ENCODE measurements at regions not wholly inside any gene's neighbourhood (a gene's known extent, or its start where the extent isn't known, plus 50 kb on each side); places are given as distances from the start of the nearest gene placed in this dataset.

GRCh38 chr16:75804368-75804767 lies 78.1 kb upstream of the CPHXL start:
- TF ChIP-seq, protein P1, sequence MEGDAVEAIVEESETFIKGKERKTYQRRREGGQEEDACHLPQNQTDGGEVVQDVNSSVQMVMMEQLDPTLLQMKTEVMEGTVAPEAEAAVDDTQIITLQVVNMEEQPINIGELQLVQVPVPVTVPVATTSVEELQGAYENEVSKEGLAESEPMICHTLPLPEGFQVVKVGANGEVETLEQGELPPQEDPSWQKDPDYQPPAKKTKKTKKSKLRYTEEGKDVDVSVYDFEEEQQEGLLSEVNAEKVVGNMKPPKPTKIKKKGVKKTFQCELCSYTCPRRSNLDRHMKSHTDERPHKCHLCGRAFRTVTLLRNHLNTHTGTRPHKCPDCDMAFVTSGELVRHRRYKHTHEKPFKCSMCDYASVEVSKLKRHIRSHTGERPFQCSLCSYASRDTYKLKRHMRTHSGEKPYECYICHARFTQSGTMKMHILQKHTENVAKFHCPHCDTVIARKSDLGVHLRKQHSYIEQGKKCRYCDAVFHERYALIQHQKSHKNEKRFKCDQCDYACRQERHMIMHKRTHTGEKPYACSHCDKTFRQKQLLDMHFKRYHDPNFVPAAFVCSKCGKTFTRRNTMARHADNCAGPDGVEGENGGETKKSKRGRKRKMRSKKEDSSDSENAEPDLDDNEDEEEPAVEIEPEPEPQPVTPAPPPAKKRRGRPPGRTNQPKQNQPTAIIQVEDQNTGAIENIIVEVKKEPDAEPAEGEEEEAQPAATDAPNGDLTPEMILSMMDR (conservative IDR thresholded peaks at IDR 0.05; ENCODE audit: low read depth in 2 of 2): no peak
- no peak for TF ChIP-seq EZH2phosphoT487 (IDR thresholded peaks at IDR 0.05; ENCODE audit: unreplicated experiment)
- TF ChIP-seq CREB1 (CRISPR knock-in tag; IDR thresholded peaks at IDR 0.05; ENCODE audit: low read depth): no peak
- TF ChIP-seq EZH2 (IDR thresholded peaks at IDR 0.05; ENCODE audit: low read depth, unreplicated experiment): no peak
- TF ChIP-seq POLR2AphosphoS5 (IDR thresholded peaks at IDR 0.05; ENCODE audit: low read depth): no peak
- no peak for TF ChIP-seq NANOG (IDR thresholded peaks at IDR 0.05; ENCODE audit: borderline replicate concordance)
- no peak for TF ChIP-seq STAT1 (IDR thresholded peaks at IDR 0.05; ENCODE audit: unreplicated experiment)
- no peak for TF ChIP-seq ZNF331 (CRISPR knock-in tag; IDR thresholded peaks at IDR 0.05; ENCODE audit: low read depth)
- TF ChIP-seq REST (IDR thresholded peaks at IDR 0.05; ENCODE audit: unreplicated experiment): no peak
- no peak for TF ChIP-seq JUNB (IDR thresholded peaks at IDR 0.05; ENCODE audit: unreplicated experiment)
- TF ChIP-seq ETS1 (IDR thresholded peaks at IDR 0.05): no peak

Data from GM23338 (cell line).